GM06990 (cell line): ENCODE measurements at regions not wholly inside any gene's neighbourhood (a gene's known extent, or its start where the extent isn't known, plus 50 kb on each side); places are given as distances from the start of the nearest gene placed in this dataset.
"Not testable (repeated sequence)": the region's sequence is repeated elsewhere in the genome, so short reads cannot be mapped to it uniquely, and the experiment has no call there.

ENCODE experiments used
- DNase-seq: peaks from one replicate; pipeline ENCODE4 v3.0.0-alpha.2; 2011; ENCODE audit not compliant: insufficient read length; ENCODE audit errors: extremely low read depth
- H3K27me3 ChIP-seq: replicated peaks from 2 replicates; pipeline ENCODE4 v1.6.0; 2011; ENCODE audit warnings: low read length; ENCODE audit not compliant: control insufficient read depth, insufficient read depth
- H3K36me3 ChIP-seq: 2 replicates; pipeline ENCODE4 v1.5.1; 2011; ENCODE audit warnings: low read length; ENCODE audit not compliant: control insufficient read depth, insufficient read depth
- H3K4me3 ChIP-seq: replicated peaks from 2 replicates; pipeline ENCODE4 v1.5.1; 2011; ENCODE audit warnings: low read depth, mild to moderate bottlenecking, control low read depth, low read length
- CTCF ChIP-seq: IDR thresholded peaks from 2 replicates; pipeline ENCODE4 v1.5.1; 2011; ENCODE audit warnings: low read length, control low read depth, mild to moderate bottlenecking, inconsistent platforms; ENCODE audit not compliant: insufficient read depth, poor library complexity, severe bottlenecking

GRCh38 chr15:98347001-98347400 lies 301.3 kb upstream of the IGF1R start:
- H3K36me3 ChIP-seq, result no peaks in the 10 kb centered on the region
- no peaks in the 10 kb centered on the region for H3K27me3 ChIP-seq
- TF ChIP-seq CTCF, result no peak
- DNase-seq, result no peak
- H3K4me3 ChIP-seq, result no peak overlapping the region

- no peak overlapping the region for H3K4me3 ChIP-seq
- H3K27me3 ChIP-seq, result no peaks in the 10 kb centered on the region
- H3K36me3 ChIP-seq, result no peaks in the 10 kb centered on the region
- TF ChIP-seq CTCF, result no peak
- no peak for DNase-seq
Measured at GRCh38 chr15:98347866-98348265, 300.5 kb upstream of the IGF1R start.

GRCh38 chr15:98350276-98350675 lies 298.1 kb upstream of the IGF1R start:
- no peak for DNase-seq
- Histone ChIP-seq H3K4me3 (no peak overlapping the region), H3K36me3 (no peaks in the 10 kb centered on the region), H3K27me3 (no peaks in the 10 kb centered on the region)
- no peak for TF ChIP-seq CTCF

GRCh38 chr15:98358274-98358673 lies 290.1 kb upstream of the IGF1R start:
- not testable (repeated sequence) for H3K4me3 ChIP-seq, H3K27me3 ChIP-seq, DNase-seq, H3K36me3 ChIP-seq

- H3K27me3 ChIP-seq, result no peaks in the 10 kb centered on the region
- TF ChIP-seq CTCF, result no peak
- no peak overlapping the region for H3K4me3 ChIP-seq
- no peak for DNase-seq
- no peaks in the 10 kb centered on the region for H3K36me3 ChIP-seq
Measured at GRCh38 chr15:98358971-98359370, 289.4 kb upstream of the IGF1R start.

- DNase-seq, result no peak
- TF ChIP-seq CTCF, result no peak
- H3K27me3 ChIP-seq, result no peaks in the 10 kb centered on the region
- no peaks in the 10 kb centered on the region for H3K36me3 ChIP-seq
- no peak overlapping the region for H3K4me3 ChIP-seq
Measured at GRCh38 chr15:98363416-98363815, 284.9 kb upstream of the IGF1R start.
